HFF-Myc (cell line): ENCODE measurements at regions not wholly inside any gene's neighbourhood (a gene's known extent, or its start where the extent isn't known, plus 50 kb on each side); places are given as distances from the start of the nearest gene placed in this dataset.

Experiments used
- DNase-seq: peaks from one replicate; pipeline ENCODE4 v3.0.0-alpha.2; 2011; ENCODE audit warnings: low read depth; ENCODE audit errors: extremely low read depth
- H3K4me3 ChIP-seq: replicated peaks from 2 replicates; pipeline ENCODE4 v1.5.1; 2011; ENCODE audit warnings: low read depth, mild to moderate bottlenecking, control low read depth, low read length
- TF ChIP-seq, protein P1 (sequence below): IDR thresholded peaks from 2 replicates; pipeline ENCODE4 v1.5.1; 2012; ENCODE audit warnings: mild to moderate bottlenecking, low read depth, low read length, control low read depth; ENCODE audit errors: missing control alignments

DNA sequence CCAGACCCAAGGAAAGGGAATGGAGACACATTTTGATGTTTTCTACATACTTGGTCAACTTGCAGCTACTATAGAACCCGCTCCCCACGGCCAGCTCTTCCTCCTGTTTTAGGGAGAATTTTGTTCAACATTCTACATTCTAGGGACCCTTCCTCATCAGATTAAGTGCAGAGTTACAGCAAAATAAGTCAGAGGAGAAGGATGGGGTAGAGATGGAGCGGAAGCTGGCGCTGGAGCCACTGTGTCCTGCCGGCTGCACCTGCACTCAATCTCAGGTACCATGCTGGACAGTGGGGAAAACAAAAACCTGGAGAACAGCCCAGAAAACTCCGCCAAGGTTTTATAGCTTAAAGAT, 79.4 kb upstream of the EN2 start:
- H3K4me3 ChIP-seq = no peak overlapping the region
- TF ChIP-seq, protein P1, sequence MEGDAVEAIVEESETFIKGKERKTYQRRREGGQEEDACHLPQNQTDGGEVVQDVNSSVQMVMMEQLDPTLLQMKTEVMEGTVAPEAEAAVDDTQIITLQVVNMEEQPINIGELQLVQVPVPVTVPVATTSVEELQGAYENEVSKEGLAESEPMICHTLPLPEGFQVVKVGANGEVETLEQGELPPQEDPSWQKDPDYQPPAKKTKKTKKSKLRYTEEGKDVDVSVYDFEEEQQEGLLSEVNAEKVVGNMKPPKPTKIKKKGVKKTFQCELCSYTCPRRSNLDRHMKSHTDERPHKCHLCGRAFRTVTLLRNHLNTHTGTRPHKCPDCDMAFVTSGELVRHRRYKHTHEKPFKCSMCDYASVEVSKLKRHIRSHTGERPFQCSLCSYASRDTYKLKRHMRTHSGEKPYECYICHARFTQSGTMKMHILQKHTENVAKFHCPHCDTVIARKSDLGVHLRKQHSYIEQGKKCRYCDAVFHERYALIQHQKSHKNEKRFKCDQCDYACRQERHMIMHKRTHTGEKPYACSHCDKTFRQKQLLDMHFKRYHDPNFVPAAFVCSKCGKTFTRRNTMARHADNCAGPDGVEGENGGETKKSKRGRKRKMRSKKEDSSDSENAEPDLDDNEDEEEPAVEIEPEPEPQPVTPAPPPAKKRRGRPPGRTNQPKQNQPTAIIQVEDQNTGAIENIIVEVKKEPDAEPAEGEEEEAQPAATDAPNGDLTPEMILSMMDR = no peak
- DNase-seq = no peak

DNA sequence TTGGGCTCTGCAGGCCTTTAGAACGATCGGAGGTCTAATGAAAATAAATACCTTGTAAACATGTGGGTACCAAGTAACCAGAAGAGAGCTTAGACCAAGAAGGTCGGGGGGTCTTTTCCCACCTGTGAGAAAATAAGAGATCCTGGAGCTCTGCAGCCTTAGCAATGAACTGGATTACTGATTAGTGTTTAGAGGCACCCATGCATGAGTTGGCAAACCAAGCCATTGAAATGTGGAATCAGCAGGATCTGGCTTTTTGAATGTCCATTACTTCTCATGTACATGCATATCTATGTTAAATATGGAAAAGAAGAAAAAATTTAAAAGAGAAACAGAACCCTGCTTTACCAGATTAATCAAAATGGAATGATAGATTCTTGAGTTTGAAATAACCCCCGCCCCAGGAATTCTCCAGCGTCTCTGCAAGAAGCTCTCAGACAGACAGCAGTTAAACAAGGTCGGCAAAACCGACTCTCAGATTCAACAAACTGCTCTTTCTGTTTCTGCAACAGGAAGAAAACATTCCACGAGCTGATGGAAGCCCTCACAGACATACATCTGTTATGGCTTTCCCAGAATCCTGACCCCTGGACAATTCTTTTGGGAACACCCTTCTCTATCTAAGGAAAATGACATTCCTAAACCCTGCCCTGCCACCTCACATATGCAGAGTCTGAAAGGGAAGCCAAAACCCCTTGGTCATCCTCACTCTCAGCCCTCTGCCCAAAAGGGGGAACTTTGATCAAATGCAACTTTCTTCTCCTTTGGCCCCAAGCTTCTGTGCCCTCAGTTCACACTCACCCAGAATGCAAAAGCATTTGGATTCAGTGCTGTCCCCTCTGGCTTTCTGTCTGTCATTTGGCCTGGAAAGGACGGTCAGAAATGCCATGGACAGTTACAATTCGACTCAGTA, 78.7 kb upstream of the EN2 start:
- TF ChIP-seq, protein P1 = no peak
- DNase-seq = no peak
- no peak overlapping the region for H3K4me3 ChIP-seq

DNA sequence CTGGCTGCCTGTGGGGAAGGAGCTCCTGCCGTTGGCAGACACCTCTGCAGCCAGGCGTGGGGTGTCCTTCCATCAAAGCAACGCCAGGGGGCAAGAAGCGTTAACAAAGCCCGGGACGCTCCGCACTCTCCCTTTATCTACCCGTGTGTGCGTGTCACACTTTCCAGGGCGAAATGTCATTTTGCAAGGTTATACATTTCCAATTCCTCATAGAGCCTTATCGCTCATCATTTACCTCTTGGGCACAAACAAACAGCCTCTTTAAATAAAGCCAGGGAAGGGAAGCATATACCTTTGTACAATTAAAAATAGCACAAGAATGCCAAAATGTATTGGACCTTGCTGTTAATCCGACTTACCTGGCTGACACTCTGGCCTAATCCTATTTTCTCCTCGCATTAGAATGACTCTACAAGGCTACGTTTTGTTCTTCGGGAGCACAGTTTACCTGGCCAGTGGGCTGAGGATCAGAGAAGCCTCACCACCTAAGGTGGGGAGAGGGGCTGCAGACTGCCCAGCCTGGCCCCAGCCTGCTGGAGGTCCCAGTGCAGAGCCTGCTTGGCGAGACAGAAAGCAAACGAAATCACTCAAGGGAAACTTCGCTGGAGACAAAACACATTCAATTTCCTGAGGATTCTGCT, 77.6 kb upstream of the EN2 start:
- TF ChIP-seq, protein P1 = peak; percentile 80
- peak; percentile 14 for DNase-seq
- H3K4me3 ChIP-seq = no peak overlapping the region

DNA sequence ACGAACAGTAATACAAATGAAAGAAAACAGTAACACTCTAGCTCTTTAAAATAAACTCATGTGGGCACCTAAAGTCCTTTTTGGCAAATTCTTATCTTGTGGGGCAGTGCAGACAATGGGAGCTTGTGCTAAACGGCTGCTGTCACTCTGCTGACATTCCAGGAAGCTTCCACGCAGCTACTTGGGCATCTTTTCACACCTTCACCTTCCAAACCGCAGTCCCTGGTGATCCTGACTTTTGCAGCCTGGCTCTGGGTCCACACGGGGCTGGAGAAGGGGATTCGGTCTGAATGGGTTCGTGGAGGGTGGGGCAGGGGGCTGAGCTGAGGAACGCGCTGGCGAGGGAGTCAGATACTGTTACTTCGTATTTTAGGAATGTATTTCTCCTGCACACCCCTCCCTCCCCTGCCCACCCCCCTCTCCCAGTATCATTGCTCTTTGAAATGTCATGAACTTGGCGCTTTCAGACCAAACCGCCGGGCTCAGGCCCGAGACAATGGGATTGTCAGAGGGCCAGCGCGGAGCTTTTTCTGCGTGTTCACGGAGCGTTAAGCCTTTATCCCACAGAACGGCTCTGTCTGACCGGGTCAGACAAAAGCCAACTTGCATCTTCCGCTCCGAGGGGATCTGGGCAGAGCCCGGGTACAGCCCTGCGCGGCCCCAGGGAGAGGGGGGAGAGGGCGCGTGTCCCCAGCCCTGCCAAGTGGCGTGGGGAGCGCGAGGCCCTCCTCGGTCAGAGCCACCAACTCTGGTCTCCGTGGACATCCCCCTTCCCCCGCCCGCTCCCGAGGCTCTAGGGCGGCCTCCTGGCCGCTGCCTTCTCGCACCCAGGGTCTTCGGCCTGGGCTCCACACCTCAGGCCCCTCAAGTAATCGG, 76.7 kb upstream of the EN2 start:
- H3K4me3 ChIP-seq = no peak overlapping the region
- TF ChIP-seq, protein P1 = no peak
- DNase-seq = no peak

DNA sequence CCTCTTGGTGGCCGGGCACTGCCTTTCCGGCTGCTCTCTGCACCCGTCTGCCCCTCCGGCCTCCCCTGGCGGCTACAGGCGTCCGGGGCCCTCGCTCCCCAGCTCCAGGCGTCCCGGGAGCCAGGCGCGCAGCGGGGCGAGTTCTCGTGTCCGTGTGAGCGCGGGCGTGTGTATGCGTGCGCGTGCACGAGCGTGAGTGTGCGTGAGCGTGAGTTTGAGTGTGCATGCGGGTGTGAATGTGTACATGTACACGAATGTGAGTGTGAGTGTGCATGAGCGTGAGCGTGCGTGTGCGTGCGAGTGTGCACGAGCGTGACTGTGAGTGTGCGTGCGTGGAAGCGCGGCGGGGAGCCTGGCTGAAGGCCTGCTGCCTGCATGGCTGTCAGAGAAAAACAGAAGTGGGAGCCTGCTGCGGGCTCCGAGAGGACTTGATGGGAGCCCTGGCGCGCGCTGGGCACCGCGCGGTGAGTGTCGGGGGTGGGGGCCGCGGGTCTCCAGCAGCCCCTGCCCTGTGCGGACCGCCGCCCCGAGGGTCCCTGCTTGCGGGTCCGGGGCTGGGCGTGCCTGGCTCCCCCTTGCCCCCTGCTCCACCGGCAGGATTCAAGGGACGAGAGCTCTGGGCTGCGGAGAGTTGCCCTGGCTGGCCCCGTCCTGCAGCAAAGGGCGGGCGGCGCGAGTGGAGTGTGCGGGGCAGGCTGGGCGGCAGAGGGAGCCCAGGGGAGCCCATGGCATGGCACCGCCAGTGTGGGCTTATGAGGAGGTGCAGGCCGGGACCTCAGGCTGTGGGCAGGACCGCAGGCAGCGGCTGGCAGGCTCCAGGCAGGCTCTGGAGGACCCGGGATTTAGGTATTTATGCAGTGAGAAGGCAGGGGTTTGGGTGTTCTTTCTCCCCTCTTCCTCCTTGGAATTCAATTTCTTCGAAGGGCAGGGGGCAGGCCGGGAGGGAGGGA, 75.8 kb upstream of the EN2 start:
- H3K4me3 ChIP-seq = no peak overlapping the region
- TF ChIP-seq, protein P1 = no peak
- DNase-seq = no peak

DNA sequence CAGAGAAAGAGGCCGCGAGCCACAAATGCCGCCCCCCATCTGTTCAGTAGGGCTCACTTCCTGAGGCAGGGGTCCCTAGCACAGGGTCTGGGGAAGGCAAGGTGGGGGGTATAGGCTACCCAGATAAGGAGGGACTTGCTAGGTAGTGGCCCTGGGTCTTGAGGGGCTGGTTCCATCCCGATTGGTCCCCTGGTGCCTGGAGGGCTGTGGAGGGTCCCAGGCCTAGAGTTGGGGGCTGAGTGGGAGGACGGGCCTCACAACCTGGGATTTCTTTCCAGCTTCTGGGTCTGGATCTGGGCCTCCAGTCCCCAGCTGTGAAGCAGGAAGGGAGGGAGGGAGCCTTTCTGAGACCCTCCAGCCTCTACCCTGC, 75.1 kb upstream of the EN2 start:
- TF ChIP-seq, protein P1 = no peak
- no peak for DNase-seq

More for the DNA sequence above, 75.1 kb upstream of the EN2 start:
- H3K4me3 ChIP-seq = no peak overlapping the region
